GM06990 (cell line): ENCODE measurements at regions not wholly inside any gene's neighbourhood (a gene's known extent, or its start where the extent isn't known, plus 50 kb on each side); places are given as distances from the start of the nearest gene placed in this dataset.

Experiments
- DNase-seq: peaks from one replicate; pipeline ENCODE4 v3.0.0-alpha.2; 2011; ENCODE audit not compliant: insufficient read length; ENCODE audit errors: extremely low read depth
- H3K27me3 ChIP-seq: replicated peaks from 2 replicates; pipeline ENCODE4 v1.6.0; 2011; ENCODE audit warnings: low read length; ENCODE audit not compliant: control insufficient read depth, insufficient read depth
- H3K36me3 ChIP-seq: 2 replicates; pipeline ENCODE4 v1.5.1; 2011; ENCODE audit warnings: low read length; ENCODE audit not compliant: control insufficient read depth, insufficient read depth
- H3K4me3 ChIP-seq: replicated peaks from 2 replicates; pipeline ENCODE4 v1.5.1; 2011; ENCODE audit warnings: low read depth, mild to moderate bottlenecking, control low read depth, low read length
- TF ChIP-seq, protein P1 (sequence below): IDR thresholded peaks from 2 replicates; pipeline ENCODE4 v1.5.1; 2011; ENCODE audit warnings: low read length, control low read depth, mild to moderate bottlenecking, inconsistent platforms; ENCODE audit not compliant: insufficient read depth, poor library complexity, severe bottlenecking

DNA sequence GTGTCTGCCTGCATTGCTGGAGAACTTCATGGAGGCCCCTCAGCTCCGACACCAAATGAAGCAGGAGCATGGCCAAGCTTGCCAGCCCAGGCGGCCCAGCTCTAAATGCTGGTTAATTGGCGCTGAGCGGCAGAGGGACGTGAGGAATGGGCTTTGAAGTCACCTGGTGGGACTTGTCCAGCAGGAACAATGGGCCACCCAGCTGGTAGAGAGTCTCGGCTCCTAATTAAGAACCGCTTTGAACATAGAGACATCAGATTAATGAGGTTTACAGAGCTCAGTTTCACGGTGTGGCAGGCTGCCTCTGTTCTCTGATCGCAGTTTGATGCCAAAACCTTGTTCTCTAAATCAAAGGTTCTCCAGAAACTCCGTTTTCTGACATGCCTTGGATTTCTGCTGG, 77.5 kb upstream of the LINGO1 start:
- peaks cover 4% of the 10 kb centered on the region for H3K27me3 ChIP-seq

DNA sequence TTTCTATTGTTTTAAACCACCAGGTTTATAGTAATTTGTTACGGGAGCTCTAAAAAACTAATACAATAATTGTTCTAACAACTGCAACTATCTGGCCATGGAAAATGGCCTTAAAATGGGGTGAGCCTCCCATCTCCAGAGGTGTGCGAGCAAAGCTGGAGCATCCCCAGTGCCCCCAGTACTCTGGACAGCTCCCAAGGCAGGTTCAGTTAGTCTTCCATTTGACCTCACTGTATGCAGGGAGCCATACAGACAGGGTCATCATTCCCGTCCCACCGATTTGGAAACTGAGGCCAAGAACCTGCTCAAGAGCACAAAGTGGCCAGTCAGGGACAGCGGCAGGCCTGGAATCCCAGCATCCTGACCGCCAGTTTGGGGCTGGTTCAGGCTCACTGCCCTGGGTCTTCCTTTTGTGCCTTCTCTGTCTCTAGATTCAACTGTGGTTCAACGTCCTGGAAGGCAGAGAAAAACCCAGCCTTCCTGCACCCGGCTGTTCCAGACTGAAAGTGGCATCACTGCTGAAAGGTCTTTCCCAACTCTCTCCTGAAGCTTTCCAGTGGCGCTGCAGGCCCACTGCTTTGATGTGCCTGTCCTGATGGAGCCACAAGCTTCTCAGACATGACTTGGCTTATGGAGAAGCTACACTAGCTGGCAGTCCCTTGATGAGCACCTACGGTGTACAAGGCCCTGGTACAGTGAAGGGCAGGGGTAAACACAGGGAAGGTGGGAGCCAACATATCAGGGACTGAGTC, 76.6 kb upstream of the LINGO1 start:
- Histone ChIP-seq H3K4me3 (no peak overlapping the region), H3K36me3 (no peaks in the 10 kb centered on the region), H3K27me3 (peaks cover 4% of the 10 kb centered on the region)
- TF ChIP-seq, protein P1, sequence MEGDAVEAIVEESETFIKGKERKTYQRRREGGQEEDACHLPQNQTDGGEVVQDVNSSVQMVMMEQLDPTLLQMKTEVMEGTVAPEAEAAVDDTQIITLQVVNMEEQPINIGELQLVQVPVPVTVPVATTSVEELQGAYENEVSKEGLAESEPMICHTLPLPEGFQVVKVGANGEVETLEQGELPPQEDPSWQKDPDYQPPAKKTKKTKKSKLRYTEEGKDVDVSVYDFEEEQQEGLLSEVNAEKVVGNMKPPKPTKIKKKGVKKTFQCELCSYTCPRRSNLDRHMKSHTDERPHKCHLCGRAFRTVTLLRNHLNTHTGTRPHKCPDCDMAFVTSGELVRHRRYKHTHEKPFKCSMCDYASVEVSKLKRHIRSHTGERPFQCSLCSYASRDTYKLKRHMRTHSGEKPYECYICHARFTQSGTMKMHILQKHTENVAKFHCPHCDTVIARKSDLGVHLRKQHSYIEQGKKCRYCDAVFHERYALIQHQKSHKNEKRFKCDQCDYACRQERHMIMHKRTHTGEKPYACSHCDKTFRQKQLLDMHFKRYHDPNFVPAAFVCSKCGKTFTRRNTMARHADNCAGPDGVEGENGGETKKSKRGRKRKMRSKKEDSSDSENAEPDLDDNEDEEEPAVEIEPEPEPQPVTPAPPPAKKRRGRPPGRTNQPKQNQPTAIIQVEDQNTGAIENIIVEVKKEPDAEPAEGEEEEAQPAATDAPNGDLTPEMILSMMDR = no peak
- no peak for DNase-seq

More for the DNA sequence above, 77.5 kb upstream of the LINGO1 start:
- H3K4me3 ChIP-seq = no peak overlapping the region
- TF ChIP-seq, protein P1 = no peak
- no peak for DNase-seq
- H3K36me3 ChIP-seq = no peaks in the 10 kb centered on the region

DNA sequence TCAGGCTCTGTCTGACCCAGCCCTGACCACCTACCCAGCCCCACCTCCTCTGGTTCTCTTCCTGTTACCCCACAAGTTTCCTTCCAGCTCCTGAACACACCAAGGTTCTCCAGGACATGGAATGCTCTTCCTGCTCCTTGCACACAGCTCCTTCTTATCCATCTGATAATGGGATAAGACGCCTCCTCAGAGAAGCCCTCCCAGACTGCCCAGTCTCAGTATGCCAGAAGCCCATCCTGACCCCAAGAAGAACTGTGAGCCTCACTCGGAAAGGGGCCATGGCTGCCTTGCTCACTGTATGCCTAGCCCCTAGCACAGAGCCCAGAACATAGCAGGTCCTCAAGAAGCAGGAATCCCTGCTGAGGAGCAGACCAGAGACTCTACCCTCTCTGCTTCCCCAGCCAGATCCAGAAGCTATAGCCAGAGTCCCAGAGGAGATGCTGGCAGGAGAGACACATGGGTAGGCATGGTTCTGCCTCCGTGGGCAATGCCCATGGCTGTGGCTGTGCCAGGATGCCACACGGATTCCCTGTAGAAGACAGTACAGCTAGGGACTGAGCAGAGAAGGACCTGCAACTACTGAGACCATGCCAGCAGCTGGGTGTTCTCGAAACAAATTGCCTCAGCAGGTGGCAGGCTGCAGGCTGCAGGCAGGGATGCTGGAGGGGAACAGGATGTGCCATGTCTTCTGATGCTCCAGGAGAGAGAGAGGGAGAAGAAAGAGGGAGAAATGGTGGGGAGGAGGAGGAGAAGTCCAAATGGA, 74.0 kb upstream of the LINGO1 start:
- no peaks in the 10 kb centered on the region for H3K36me3 ChIP-seq
- H3K27me3 ChIP-seq = peaks cover 3% of the 10 kb centered on the region
- no peak for DNase-seq
- H3K4me3 ChIP-seq = no peak overlapping the region
- TF ChIP-seq, protein P1 = no peak

DNA sequence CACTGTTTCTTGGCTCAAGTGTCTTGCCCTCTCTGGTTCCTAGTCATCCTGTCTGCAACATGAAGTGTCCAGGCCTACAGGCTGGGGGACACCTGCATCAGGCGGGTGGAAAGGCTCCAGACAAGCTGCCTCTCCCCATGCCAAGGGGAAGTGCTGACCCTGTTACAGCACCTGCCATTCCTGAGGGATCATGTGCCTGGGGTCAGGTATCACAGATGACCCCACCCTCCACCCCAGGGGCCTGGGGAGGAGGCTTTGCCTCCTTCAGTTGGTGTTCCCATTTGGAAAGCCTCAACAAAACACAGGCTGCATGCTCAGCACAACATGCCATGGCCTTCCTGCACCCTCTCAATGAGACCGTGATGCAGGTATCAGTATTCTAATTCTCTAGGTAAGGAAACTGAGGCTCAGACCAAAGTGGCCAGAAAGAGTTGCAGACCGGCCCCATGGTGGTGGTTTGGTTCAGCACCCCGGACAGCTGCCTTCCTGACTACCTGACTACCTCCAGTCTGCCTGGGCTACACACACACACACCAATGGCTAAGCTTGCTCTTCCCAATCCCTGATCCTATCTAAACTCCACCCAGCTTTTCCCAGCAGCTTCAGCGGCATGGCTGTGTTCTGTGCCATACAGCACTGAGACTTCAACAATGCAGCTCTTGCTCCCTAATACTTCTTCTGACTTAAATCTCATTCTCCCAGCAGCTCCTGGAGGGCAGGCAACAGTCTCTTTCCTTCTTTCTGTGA, 69.7 kb upstream of the LINGO1 start:
- H3K4me3 ChIP-seq = no peak overlapping the region
- no peak for DNase-seq
- H3K36me3 ChIP-seq = no peaks in the 10 kb centered on the region
- no peaks in the 10 kb centered on the region; the same call in none of the 2 replicates for H3K27me3 ChIP-seq
- TF ChIP-seq, protein P1 = no peak

DNA sequence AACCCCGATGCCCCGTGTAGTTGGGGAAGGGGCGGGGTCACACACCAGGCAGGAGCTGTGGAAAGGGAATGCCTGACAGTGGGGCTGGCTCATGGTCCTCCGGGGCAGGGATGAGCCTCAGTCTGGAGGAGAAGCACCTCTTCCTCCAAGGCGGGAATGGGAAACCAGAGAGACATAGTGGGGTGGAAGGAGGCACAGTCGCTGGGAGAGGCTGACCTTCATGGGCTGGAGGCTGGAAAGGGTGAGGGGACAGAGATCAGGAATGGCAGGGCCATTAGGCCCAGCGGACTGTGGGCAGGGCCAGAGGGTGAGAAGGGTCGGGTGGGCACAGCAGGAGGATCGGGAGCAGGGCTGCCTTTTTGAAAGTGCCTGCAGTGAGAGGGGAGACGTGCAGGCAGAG, 65.8 kb upstream of the LINGO1 start:
- Histone ChIP-seq H3K36me3 (no peaks in the 10 kb centered on the region), H3K27me3 (no peaks in the 10 kb centered on the region; the same call in none of the 2 replicates), H3K4me3 (no peak overlapping the region)
- TF ChIP-seq, protein P1 = no peak
- DNase-seq = no peak
